HCT116 (cell line): ENCODE measurements at regions not wholly inside any gene's neighbourhood (a gene's known extent, or its start where the extent isn't known, plus 50 kb on each side); places are given as distances from the start of the nearest gene placed in this dataset.

ENCODE experiments used
- ATAC-seq: fragments of 200-7000 bp; cut with Tn5 transposase; 2 replicates; pipeline ENCODE4 v1.9.1; 2020; ENCODE audit warnings: mild to moderate bottlenecking, moderate library complexity
- BruUV-seq: library from RNA; stranded (reverse); fragments of 400-500 nt; replicated peaks from 2 replicates; lab custom pipeline; 2021; lab: Mats Ljungman, UMichigan
- CTCF ChIA-PET: fragments of 300-600 bp; sonication (Branson Sonifier 250); formaldehyde crosslinking; loops from one replicate; lab custom pipeline; 2021; ENCODE audit warnings: antibody characterized with exemption; lab: Charles Lee
- POLR2A ChIA-PET: fragments of 300-600, 350-600 bp; sonication (Branson Sonifier 250); formaldehyde crosslinking; loops from one replicate; lab custom pipeline; 2021; ENCODE audit warnings: antibody characterized with exemption; lab: Charles Lee
- RAD21 ChIA-PET, 2 experiments: fragments of 300-600 bp; sonication (Branson Sonifier 250); formaldehyde crosslinking; loops; one replicate each; lab custom pipeline; 2023; ENCODE audit warnings: low total read pairs in 2 of 2; ENCODE audit not compliant: uncharacterized antibody in 2 of 2, unreplicated experiment in 2 of 2, low non-redundant PET in 1 of 2; lab: Charles Lee
- DNase-seq: peaks from one replicate; pipeline ENCODE4 v3.0.0-alpha.2; 2010; ENCODE audit warnings: low read depth, low spot score
- H2AFZ ChIP-seq: fragments of 200-600 bp; shearing (Covaris generic), sonication (generic); 2 replicates; pipeline ENCODE4 v1.6.1; 2017; ENCODE audit warnings: low read depth, mixed run types, mixed read lengths, antibody characterized with exemption, low read length; ENCODE audit not compliant: poor library complexity, severe bottlenecking
- H3K27ac ChIP-seq: 2 replicates; pipeline ENCODE4 v1.5.1; 2012; ENCODE audit warnings: low read depth, low read length
- H3K27me3 ChIP-seq: fragments of 200-600 bp; sonication (generic); 2 replicates; pipeline ENCODE4 v1.6.1; 2016; ENCODE audit warnings: mixed run types, low read length, mixed read lengths; ENCODE audit not compliant: insufficient read depth
- H3K36me3 ChIP-seq, 2 experiments: fragments of 200-500 bp in 1 of 2; fragments of 200-600 bp in 1 of 2; sonication (Bioruptor generic) in 1 of 2; sonication (generic) in 1 of 2; 2 replicates each; pipeline versions ENCODE4 v1.5.1 to v1.6.1; 2014 to 2016; ENCODE audit warnings: low read length in 2 of 2, inconsistent platforms in 1 of 2, mixed read lengths in 1 of 2, mixed run types in 1 of 2; ENCODE audit not compliant: insufficient read depth in 2 of 2, control insufficient read depth in 1 of 2
- H3K4me1 ChIP-seq, 2 experiments: fragments of 200-600 bp in 1 of 2; sonication (generic) in 1 of 2; 2 replicates each; pipeline versions ENCODE4 v1.5.1 to v1.6.1; 2012 to 2017; ENCODE audit warnings: low read length in 2 of 2, inconsistent platforms in 1 of 2, mild to moderate bottlenecking in 1 of 2, mixed read lengths in 1 of 2, mixed run types in 1 of 2, moderate library complexity in 1 of 2; ENCODE audit not compliant: insufficient read depth in 2 of 2, control insufficient read depth in 1 of 2
- H3K4me2 ChIP-seq: fragments of 200-600 bp; sonication (generic); 2 replicates; pipeline ENCODE4 v1.6.1; 2017; ENCODE audit warnings: mixed run types, low read length, mixed read lengths
- H3K4me3 ChIP-seq, 2 experiments: fragments of 200-600 bp in 1 of 2; sonication (generic) in 1 of 2; replicated peaks in 1 of 2; 2 replicates each; pipeline ENCODE4 v1.5.1; 2011 to 2016; ENCODE audit warnings: low read length in 2 of 2, control low read depth in 1 of 2, low read depth in 1 of 2, mild to moderate bottlenecking in 1 of 2, mixed read lengths in 1 of 2, mixed run types in 1 of 2
- H3K79me2 ChIP-seq: fragments of 200-600 bp; sonication (generic); 2 replicates; pipeline ENCODE4 v1.6.1; 2017; ENCODE audit warnings: mild to moderate bottlenecking, mixed run types, low read length, moderate library complexity, mixed read lengths; ENCODE audit not compliant: insufficient read depth
- H3K9ac ChIP-seq: fragments of 200-600 bp; sonication (generic); 2 replicates; pipeline ENCODE4 v1.6.1; 2016; ENCODE audit warnings: low read length, mixed read lengths
- H3K9me2 ChIP-seq: fragments of 200-600 bp; sonication (generic), shearing (Covaris generic); 2 replicates; pipeline ENCODE4 v1.6.1; 2017; ENCODE audit warnings: mixed run types, mild to moderate bottlenecking, moderate library complexity; ENCODE audit not compliant: insufficient read depth
- H3K9me3 ChIP-seq, 2 experiments: fragments of 200-500 bp in 1 of 2; fragments of 200-600 bp in 1 of 2; sonication (Bioruptor generic) in 1 of 2; sonication (generic) in 1 of 2; 2 replicates each; pipeline ENCODE4 v1.6.1; 2014 to 2017; ENCODE audit warnings: low read length in 2 of 2, mixed read lengths in 2 of 2, inconsistent platforms in 1 of 2, low read depth in 1 of 2, mild to moderate bottlenecking in 1 of 2, mixed run types in 1 of 2, moderate library complexity in 1 of 2; ENCODE audit not compliant: control insufficient read depth in 1 of 2, insufficient read depth in 1 of 2
- H4K20me1 ChIP-seq: fragments of 200-600 bp; sonication (generic), shearing (Covaris generic); 2 replicates; pipeline ENCODE4 v1.6.1; 2017; ENCODE audit warnings: mixed run types, mild to moderate bottlenecking, moderate library complexity; ENCODE audit not compliant: insufficient read depth
- ATF3 ChIP-seq: IDR thresholded peaks from 2 replicates; pipeline ENCODE4 v1.6.1; 2012
- CBX3 ChIP-seq: IDR thresholded peaks from 2 replicates; pipeline ENCODE4 v1.6.1; 2012; ENCODE audit warnings: low read depth
- CTCF ChIP-seq, 3 experiments: fragments of 200-600 bp in 1 of 3; sonication (generic) in 1 of 3; IDR thresholded peaks in 2 of 3; conservative IDR thresholded peaks in 1 of 3; 2 replicates each; pipeline ENCODE4 v1.5.1; 2012 to 2017; ENCODE audit warnings: low read depth in 2 of 3, low read length in 2 of 3, antibody characterized with exemption in 1 of 3, borderline replicate concordance in 1 of 3, control low read depth in 1 of 3, mild to moderate bottlenecking in 1 of 3, mixed read lengths in 1 of 3, mixed run types in 1 of 3, moderate library complexity in 1 of 3; ENCODE audit not compliant: insufficient read depth in 1 of 3
- EGR1 ChIP-seq: IDR thresholded peaks from 2 replicates; pipeline ENCODE4 v1.6.1; 2012; ENCODE audit warnings: low read depth
- FOSL1 ChIP-seq: IDR thresholded peaks from 2 replicates; pipeline ENCODE4 v1.6.1; 2012; ENCODE audit warnings: low read depth
- POLR2AphosphoS5 ChIP-seq: IDR thresholded peaks from 2 replicates; pipeline ENCODE4 v1.6.1; 2011; ENCODE audit warnings: mild to moderate bottlenecking, low read depth, low read length, moderate library complexity
- RAD21 ChIP-seq: IDR thresholded peaks from 2 replicates; pipeline ENCODE4 v1.6.1; 2012; ENCODE audit warnings: low read depth, mild to moderate bottlenecking
- REST ChIP-seq: IDR thresholded peaks from 2 replicates; pipeline ENCODE4 v1.6.1; 2012; ENCODE audit warnings: low read depth
- SIN3A ChIP-seq: IDR thresholded peaks from 2 replicates; pipeline ENCODE4 v1.6.1; 2012; ENCODE audit warnings: low read depth
- SP1 ChIP-seq: IDR thresholded peaks from 2 replicates; pipeline ENCODE4 v1.6.1; 2012; ENCODE audit warnings: low read depth
- ZNF274 ChIP-seq: fragments of 200-500 bp; sonication (Bioruptor generic); IDR thresholded peaks from 2 replicates; pipeline ENCODE4 v1.6.1; 2014; ENCODE audit warnings: mild to moderate bottlenecking, low read depth, low read length, inconsistent platforms
- intact Hi-C: fragments of 100-400 bp; cut with micrococcal nuclease; formaldehyde crosslinking; loops from 2 replicates; pipeline ENCODE4 v1.10.0; 2022

- TF ChIP-seq REST (no peak), CBX3 (no peak), FOSL1 (no peak)
These were observed 679.8 kb upstream of the NRXN1 start (continued) for GRCh38 chr2:51711766-51712165.

GRCh38 chr2:51710222-51710621 lies 678.3 kb upstream of the NRXN1 start:
- no peaks in the 10 kb centered on the region for H3K9me2 ChIP-seq
- ATAC-seq, result peak; percentile 79
- no peak overlapping the region for H3K4me3 ChIP-seq
- H2AFZ ChIP-seq, result no peak overlapping the region
- no peaks in the 10 kb centered on the region for H4K20me1 ChIP-seq
- no peaks in the 10 kb centered on the region for H3K4me1 ChIP-seq
- no peaks in the 10 kb centered on the region for H3K36me3 ChIP-seq
- RAD21 ChIA-PET, result no interaction called here
- POLR2A ChIA-PET, result no interaction called here
- H3K79me2 ChIP-seq, result no peaks in the 10 kb centered on the region
- H3K9ac ChIP-seq, result no peak overlapping the region
- peak; percentile 12 for DNase-seq
- H3K4me2 ChIP-seq, result no peak overlapping the region
- H3K27me3 ChIP-seq, result no peaks in the 10 kb centered on the region
- intact Hi-C loops, result loop anchor here (5.0 kb wide), 1 partner anchor 1173 kb away; no protein-coding TSS in a partner anchor
- H3K9me3 ChIP-seq, result no peaks in the 10 kb centered on the region
- TF ChIP-seq EGR1 (no peak), SIN3A (no peak), ZNF274 (no peak), RAD21 (peak; percentile 48), ATF3 (no peak), SP1 (no peak), CBX3 (no peak), CTCF (IDR thresholded peaks at IDR 0.05 in 2 of 3, conservative IDR thresholded peaks at IDR 0.05 in 1 of 3; ENCODE audit: borderline replicate concordance in 1 of 3, insufficient read depth in 1 of 3, low read depth in 2 of 3, low read length in 2 of 3) (peak in 1 of 3 experiments; percentile 38; a peak in 2 of 6 replicates), POLR2AphosphoS5 (no peak)
- TF ChIP-seq, all 23 proteins: peak for 2
- CTCF ChIA-PET, result no interaction called here
- no TSS peak for BruUV-seq
- no peak overlapping the region for H3K27ac ChIP-seq
